Liver (tissue), 3 donors: ENCODE measurements at regions not wholly inside any gene's neighbourhood (a gene's known extent, or its start where the extent isn't known, plus 50 kb on each side); places are given as distances from the start of the nearest gene placed in this dataset.

Experiments
- EGR1 ChIP-seq, 2 donors: IDR thresholded peaks; 2 replicates each; pipeline ENCODE4 v1.6.1; 2016 to 2018; ENCODE audit warnings: antibody characterized with exemption in 2 of 2, low read depth in 2 of 2
- FOXA1 ChIP-seq: IDR thresholded peaks from 2 replicates; pipeline ENCODE4 v1.6.1; 2016; ENCODE audit warnings: antibody characterized with exemption
- HNF4G ChIP-seq: IDR thresholded peaks from 2 replicates; pipeline ENCODE4 v1.6.1; 2016; ENCODE audit warnings: antibody characterized with exemption
- REST ChIP-seq: IDR thresholded peaks from 2 replicates; pipeline ENCODE4 v1.6.1; 2016; ENCODE audit warnings: antibody characterized with exemption, mild to moderate bottlenecking
- RXRA ChIP-seq, 2 donors: IDR thresholded peaks; 2 replicates each; pipeline ENCODE4 v1.6.1; 2017 to 2018; ENCODE audit warnings: antibody characterized with exemption in 2 of 2, mild to moderate bottlenecking in 1 of 2
- TAF1 ChIP-seq: conservative IDR thresholded peaks from 2 replicates; pipeline ENCODE4 v1.6.1; 2016; ENCODE audit warnings: antibody characterized with exemption, mild to moderate bottlenecking
- YY1 ChIP-seq: IDR thresholded peaks from 2 replicates; pipeline ENCODE4 v1.6.1; 2016; ENCODE audit warnings: antibody characterized with exemption, mild to moderate bottlenecking
- TF ChIP-seq, protein P1 (sequence below): fragments of 150-350 bp; IDR thresholded peaks from 2 replicates; pipeline ENCODE4 v1.5.1; 2017; ENCODE audit warnings: improper control_type of control experiment, low read depth, low read length; ENCODE audit not compliant: missing input control
- TF ChIP-seq, protein P2 (sequence below): IDR thresholded peaks from 2 replicates; pipeline ENCODE4 v1.6.1; 2016; ENCODE audit warnings: antibody characterized with exemption
- TF ChIP-seq, protein P3 (sequence below): IDR thresholded peaks from 2 replicates; pipeline ENCODE4 v1.6.1; 2016; ENCODE audit warnings: antibody characterized with exemption
- donor health status: healthy.
- donor health status: healthy.

- TF ChIP-seq YY1 (no peak), REST (no peak), FOXA1 (no peak), RXRA (IDR thresholded peaks at IDR 0.05) (no peak), EGR1 (IDR thresholded peaks at IDR 0.05; ENCODE audit: low read depth in 2 of 2) (no peak), HNF4G (no peak), TAF1 (no peak)
- TF ChIP-seq, protein P1, sequence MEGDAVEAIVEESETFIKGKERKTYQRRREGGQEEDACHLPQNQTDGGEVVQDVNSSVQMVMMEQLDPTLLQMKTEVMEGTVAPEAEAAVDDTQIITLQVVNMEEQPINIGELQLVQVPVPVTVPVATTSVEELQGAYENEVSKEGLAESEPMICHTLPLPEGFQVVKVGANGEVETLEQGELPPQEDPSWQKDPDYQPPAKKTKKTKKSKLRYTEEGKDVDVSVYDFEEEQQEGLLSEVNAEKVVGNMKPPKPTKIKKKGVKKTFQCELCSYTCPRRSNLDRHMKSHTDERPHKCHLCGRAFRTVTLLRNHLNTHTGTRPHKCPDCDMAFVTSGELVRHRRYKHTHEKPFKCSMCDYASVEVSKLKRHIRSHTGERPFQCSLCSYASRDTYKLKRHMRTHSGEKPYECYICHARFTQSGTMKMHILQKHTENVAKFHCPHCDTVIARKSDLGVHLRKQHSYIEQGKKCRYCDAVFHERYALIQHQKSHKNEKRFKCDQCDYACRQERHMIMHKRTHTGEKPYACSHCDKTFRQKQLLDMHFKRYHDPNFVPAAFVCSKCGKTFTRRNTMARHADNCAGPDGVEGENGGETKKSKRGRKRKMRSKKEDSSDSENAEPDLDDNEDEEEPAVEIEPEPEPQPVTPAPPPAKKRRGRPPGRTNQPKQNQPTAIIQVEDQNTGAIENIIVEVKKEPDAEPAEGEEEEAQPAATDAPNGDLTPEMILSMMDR, result no peak
- TF ChIP-seq, protein P2, sequence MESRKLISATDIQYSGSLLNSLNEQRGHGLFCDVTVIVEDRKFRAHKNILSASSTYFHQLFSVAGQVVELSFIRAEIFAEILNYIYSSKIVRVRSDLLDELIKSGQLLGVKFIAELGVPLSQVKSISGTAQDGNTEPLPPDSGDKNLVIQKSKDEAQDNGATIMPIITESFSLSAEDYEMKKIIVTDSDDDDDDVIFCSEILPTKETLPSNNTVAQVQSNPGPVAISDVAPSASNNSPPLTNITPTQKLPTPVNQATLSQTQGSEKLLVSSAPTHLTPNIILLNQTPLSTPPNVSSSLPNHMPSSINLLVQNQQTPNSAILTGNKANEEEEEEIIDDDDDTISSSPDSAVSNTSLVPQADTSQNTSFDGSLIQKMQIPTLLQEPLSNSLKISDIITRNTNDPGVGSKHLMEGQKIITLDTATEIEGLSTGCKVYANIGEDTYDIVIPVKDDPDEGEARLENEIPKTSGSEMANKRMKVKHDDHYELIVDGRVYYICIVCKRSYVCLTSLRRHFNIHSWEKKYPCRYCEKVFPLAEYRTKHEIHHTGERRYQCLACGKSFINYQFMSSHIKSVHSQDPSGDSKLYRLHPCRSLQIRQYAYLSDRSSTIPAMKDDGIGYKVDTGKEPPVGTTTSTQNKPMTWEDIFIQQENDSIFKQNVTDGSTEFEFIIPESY, result no peak
- TF ChIP-seq, protein P3, sequence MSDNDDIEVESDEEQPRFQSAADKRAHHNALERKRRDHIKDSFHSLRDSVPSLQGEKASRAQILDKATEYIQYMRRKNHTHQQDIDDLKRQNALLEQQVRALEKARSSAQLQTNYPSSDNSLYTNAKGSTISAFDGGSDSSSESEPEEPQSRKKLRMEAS, result no peak
Measured at GRCh38 chr5:171528036-171528435, 108.6 kb downstream of the FGF18 start.
